ENCODE measurements at regions not wholly inside any gene's neighbourhood (a gene's known extent, or its start where the extent isn't known, plus 50 kb on each side); places are given as distances from the start of the nearest gene placed in this dataset.

GRCh38 chr13:99875391-99875790 is 96.2 kb downstream of the ZIC5 start:
- no peak for TF ChIP-seq CTCF (IDR thresholded peaks at IDR 0.05)
- DNase-seq (ENCODE audit: low spot score) (no peak), ATAC-seq (ENCODE audit: low FRiP score) (no peak)

GRCh38 chr13:99873832-99874430 is 97.6 kb downstream of the ZIC5 start:
- ATAC-seq (ENCODE audit: low FRiP score): no peak
- TF ChIP-seq CTCF (IDR thresholded peaks at IDR 0.05): no peak
- no peak for DNase-seq (ENCODE audit: low spot score)

DNA sequence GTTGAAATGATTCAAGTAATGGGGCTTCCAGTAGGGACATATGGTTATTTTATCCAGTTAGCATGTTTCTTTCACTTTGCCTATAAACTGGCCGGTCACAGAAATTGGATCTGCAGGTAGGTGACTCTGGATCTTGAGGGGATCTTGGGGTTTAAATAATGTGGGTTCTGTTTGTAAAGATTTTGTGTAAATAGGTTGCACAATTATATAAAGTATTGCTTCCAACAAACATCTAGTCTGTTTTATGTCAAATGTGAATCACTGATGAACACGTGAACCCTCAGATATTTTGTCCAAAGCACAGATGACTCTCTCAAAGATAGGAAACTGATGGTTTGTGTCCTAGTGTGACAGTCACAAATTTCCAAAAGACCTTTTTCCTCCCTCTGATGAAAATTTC is 98.4 kb downstream of the ZIC5 start:
- DNase-seq (ENCODE audit: low spot score) (no peak), ATAC-seq (ENCODE audit: low FRiP score) (no peak)
- TF ChIP-seq CTCF (IDR thresholded peaks at IDR 0.05): no peak

GRCh38 chr13:99871249-99871898 is 100.2 kb downstream of the ZIC5 start:
- no peak for DNase-seq (ENCODE audit: low spot score)
- no peak for ATAC-seq (ENCODE audit: low FRiP score)
- TF ChIP-seq CTCF (IDR thresholded peaks at IDR 0.05): no peak

GRCh38 chr13:99870541-99870940 is 101.0 kb downstream of the ZIC5 start:
- no peak for TF ChIP-seq CTCF (IDR thresholded peaks at IDR 0.05)
- no peak for DNase-seq (ENCODE audit: low spot score)

GRCh38 chr13:99869830-99870229 is 101.7 kb downstream of the ZIC5 start:
- DNase-seq (ENCODE audit: low spot score) (no peak), ATAC-seq (ENCODE audit: low FRiP score) (no peak)
- TF ChIP-seq CTCF (IDR thresholded peaks at IDR 0.05): no peak

More at GRCh38 chr13:99870541-99870940, 101.0 kb downstream of the ZIC5 start:
- ATAC-seq (ENCODE audit: low FRiP score): no peak

- no peak for DNase-seq (ENCODE audit: low spot score)
- TF ChIP-seq CTCF (IDR thresholded peaks at IDR 0.05): no peak
- no peak for ATAC-seq (ENCODE audit: low FRiP score)
These were observed 102.8 kb downstream of the ZIC5 start for GRCh38 chr13:99868767-99869166.
